ENCODE measurements at regions not wholly inside any gene's neighbourhood (a gene's known extent, or its start where the extent isn't known, plus 50 kb on each side); places are given as distances from the start of the nearest gene placed in this dataset.

DNA sequence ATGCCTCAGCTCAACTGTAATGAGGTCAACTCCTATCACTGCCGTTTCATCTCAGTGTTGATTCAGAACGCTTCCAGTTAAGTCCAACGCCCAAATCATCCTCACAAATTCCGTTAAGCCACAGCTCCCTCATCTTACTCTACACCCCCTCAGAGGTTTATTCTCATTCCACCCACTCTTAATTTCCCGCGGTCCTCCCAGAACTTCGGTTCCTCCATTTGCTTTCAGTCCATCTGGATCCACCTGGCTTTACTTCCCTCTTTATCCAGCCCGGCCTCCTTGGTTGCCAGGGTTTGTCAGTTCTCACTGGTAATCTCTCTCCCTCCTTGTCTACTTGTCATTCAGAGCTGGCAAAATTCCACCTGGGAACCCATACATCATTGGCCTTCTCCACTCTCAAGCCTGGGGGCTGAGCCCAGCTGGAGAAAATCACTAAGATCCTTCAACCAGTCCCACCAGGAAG lies 51.3 kb upstream of the RUNX1 start:
- in situ Hi-C loops (cut with HindIII; ENCODE audit: low sequenced_read_pairs): no loop called here
- DNase-seq (ENCODE audit: low read depth, low spot score): no peak
- no peak overlapping the region for H3K4me3 ChIP-seq (ENCODE audit: low read depth, low read length)
- TF ChIP-seq, protein P1, sequence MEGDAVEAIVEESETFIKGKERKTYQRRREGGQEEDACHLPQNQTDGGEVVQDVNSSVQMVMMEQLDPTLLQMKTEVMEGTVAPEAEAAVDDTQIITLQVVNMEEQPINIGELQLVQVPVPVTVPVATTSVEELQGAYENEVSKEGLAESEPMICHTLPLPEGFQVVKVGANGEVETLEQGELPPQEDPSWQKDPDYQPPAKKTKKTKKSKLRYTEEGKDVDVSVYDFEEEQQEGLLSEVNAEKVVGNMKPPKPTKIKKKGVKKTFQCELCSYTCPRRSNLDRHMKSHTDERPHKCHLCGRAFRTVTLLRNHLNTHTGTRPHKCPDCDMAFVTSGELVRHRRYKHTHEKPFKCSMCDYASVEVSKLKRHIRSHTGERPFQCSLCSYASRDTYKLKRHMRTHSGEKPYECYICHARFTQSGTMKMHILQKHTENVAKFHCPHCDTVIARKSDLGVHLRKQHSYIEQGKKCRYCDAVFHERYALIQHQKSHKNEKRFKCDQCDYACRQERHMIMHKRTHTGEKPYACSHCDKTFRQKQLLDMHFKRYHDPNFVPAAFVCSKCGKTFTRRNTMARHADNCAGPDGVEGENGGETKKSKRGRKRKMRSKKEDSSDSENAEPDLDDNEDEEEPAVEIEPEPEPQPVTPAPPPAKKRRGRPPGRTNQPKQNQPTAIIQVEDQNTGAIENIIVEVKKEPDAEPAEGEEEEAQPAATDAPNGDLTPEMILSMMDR (IDR thresholded peaks at IDR 0.05; ENCODE audit: low read depth, low read length): no peak

DNA sequence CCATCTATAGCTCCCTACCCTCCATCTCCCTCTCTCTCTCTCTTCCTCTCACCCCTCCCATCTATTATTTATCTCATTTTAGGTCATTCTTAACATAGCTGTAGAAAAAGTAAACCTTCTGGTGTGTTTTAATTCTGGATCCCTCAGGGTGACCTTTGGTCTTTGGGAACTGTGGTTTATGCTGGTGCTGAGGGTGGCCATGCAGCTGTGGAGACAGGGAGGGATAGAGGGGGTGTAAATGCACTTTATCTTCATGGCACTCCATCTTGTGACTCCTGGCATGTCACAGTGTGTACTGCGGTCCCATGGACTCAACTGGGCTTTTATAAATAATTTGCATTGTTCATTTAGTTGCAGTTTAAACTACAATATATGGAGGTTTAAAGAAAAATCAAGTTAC lies 50.2 kb upstream of the RUNX1 start:
- in situ Hi-C loops (cut with HindIII; ENCODE audit: low sequenced_read_pairs): no loop called here
- no peak overlapping the region for H3K4me3 ChIP-seq (ENCODE audit: low read depth, low read length)
- no peak for DNase-seq (ENCODE audit: low read depth, low spot score)
- TF ChIP-seq, protein P1 (IDR thresholded peaks at IDR 0.05; ENCODE audit: low read depth, low read length): no peak
